ENCODE measurements at regions not wholly inside any gene's neighbourhood (a gene's known extent, or its start where the extent isn't known, plus 50 kb on each side); places are given as distances from the start of the nearest gene placed in this dataset.

DNA sequence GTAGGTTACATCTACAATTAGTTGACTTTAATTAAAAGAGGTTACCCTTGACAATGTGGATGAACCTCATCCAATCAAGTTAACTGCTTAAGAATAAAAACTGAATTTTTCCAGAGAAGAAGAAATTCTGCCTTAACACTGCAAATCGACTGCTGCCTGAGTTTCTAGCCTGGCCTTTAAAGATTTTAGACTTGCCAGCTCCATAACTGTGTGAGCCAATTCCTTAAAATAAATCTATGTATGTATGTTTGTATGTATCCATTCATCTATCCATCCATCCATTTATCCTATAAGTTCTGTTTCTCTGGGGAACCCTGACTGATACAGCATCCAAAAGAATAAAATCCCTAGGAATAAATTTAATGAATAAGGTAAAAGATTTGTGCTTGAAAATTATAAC, 136.1 kb downstream of the TMEM38B start:
- Histone ChIP-seq H3K9me3 (ENCODE audit: control insufficient read depth, low read depth, low read length) (no peaks in the 10 kb centered on the region), H3K27ac (ENCODE audit: control insufficient read depth, insufficient read depth, low read length) (no peak overlapping the region), H3K4me3 (ENCODE audit: control insufficient read depth in 2 of 3, extremely low read depth in 1 of 3, insufficient read depth in 2 of 3, low read depth in 1 of 3, low read length in 3 of 3) (no peak overlapping the region), H3K4me2 (ENCODE audit: control insufficient read depth, extremely low read depth, insufficient read depth, low read depth, low read length) (no peak overlapping the region), H3K4me1 (ENCODE audit: control insufficient read depth, extremely low read depth, insufficient read depth, low read length) (peaks cover 10% of the 10 kb centered on the region), H4K20me1 (ENCODE audit: control insufficient read depth, extremely low read depth, insufficient read depth, low read length) (no peaks in the 10 kb centered on the region), H3K27me3 (ENCODE audit: control insufficient read depth, extremely low read depth, insufficient read depth, low read length) (no peaks in the 10 kb centered on the region), H3K9ac (ENCODE audit: control insufficient read depth, extremely low read depth, insufficient read depth, low read length) (no peak overlapping the region), H3K79me2 (ENCODE audit: control insufficient read depth, insufficient read depth, low read length) (no peaks in the 10 kb centered on the region), H2AFZ (ENCODE audit: control insufficient read depth, low read length) (no peak overlapping the region), H3K36me3 (ENCODE audit: control insufficient read depth in 2 of 2, extremely low read depth in 1 of 2, insufficient read depth in 2 of 2, low read length in 2 of 2) (no peaks in the 10 kb centered on the region), H3K9me1 (ENCODE audit: control insufficient read depth, extremely low read depth, insufficient read depth, low read length) (no peaks in the 10 kb centered on the region)
- TF ChIP-seq, protein P1, sequence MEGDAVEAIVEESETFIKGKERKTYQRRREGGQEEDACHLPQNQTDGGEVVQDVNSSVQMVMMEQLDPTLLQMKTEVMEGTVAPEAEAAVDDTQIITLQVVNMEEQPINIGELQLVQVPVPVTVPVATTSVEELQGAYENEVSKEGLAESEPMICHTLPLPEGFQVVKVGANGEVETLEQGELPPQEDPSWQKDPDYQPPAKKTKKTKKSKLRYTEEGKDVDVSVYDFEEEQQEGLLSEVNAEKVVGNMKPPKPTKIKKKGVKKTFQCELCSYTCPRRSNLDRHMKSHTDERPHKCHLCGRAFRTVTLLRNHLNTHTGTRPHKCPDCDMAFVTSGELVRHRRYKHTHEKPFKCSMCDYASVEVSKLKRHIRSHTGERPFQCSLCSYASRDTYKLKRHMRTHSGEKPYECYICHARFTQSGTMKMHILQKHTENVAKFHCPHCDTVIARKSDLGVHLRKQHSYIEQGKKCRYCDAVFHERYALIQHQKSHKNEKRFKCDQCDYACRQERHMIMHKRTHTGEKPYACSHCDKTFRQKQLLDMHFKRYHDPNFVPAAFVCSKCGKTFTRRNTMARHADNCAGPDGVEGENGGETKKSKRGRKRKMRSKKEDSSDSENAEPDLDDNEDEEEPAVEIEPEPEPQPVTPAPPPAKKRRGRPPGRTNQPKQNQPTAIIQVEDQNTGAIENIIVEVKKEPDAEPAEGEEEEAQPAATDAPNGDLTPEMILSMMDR (optimal IDR thresholded peaks at IDR 0.05 in 1 of 3, IDR thresholded peaks at IDR 0.05 in 1 of 3, conservative IDR thresholded peaks at IDR 0.05 in 1 of 3; ENCODE audit: extremely low read depth in 1 of 3, insufficient read depth in 2 of 3, low read length in 3 of 3) = no peak
- no peak for TF ChIP-seq EZH2 (IDR thresholded peaks at IDR 0.05; ENCODE audit: low read length)
- dilution Hi-C loops (cut with MboI; ENCODE audit: extremely low pct_ligation_motif_present, low sequenced_read_pairs) = no loop called here
- FAIRE-seq (no peak), DNase-seq (ENCODE audit: low read depth, low spot score) (no peak)

DNA sequence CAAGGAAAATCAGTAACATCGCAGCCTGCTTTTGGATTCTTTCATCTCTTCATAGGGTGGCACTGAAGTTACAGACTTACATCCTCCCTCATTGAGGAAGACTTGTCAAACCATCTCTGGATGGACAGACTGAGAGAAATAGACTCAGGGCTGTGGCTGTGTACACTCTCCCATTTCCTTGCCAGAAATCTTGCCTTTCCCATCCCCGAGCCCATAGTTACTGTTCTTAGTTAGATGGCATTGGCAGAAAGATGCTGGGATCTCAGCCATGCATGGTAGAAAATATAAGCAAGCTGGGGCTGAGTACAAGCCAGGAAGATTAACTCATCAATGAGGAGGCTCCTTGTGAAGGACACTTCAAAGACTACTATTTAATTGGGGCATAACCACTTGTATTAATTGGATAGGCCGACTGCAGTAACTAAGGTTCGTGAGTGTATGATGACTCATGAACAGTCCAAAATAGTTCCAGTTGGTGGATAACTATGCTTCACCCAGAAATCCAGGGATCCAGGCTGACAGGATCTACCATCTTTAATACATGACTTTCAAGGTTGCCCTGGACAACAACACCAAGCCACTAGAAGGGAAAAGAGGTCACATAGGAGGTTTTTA, 137.9 kb downstream of the TMEM38B start:
- H3K9me1 ChIP-seq (ENCODE audit: control insufficient read depth, extremely low read depth, insufficient read depth, low read length) = no peaks in the 10 kb centered on the region
- H3K27ac ChIP-seq (ENCODE audit: control insufficient read depth, insufficient read depth, low read length) = no peak overlapping the region
- no peaks in the 10 kb centered on the region for H4K20me1 ChIP-seq (ENCODE audit: control insufficient read depth, extremely low read depth, insufficient read depth, low read length)
- no peaks in the 10 kb centered on the region for H3K36me3 ChIP-seq (ENCODE audit: control insufficient read depth in 2 of 2, extremely low read depth in 1 of 2, insufficient read depth in 2 of 2, low read length in 2 of 2)
- FAIRE-seq (no peak), DNase-seq (ENCODE audit: low read depth, low spot score) (no peak)
- no peak overlapping the region for H3K4me3 ChIP-seq (ENCODE audit: control insufficient read depth in 2 of 3, extremely low read depth in 1 of 3, insufficient read depth in 2 of 3, low read depth in 1 of 3, low read length in 3 of 3)
- dilution Hi-C loops (cut with MboI; ENCODE audit: extremely low pct_ligation_motif_present, low sequenced_read_pairs) = no loop called here
- H3K79me2 ChIP-seq (ENCODE audit: control insufficient read depth, insufficient read depth, low read length) = no peaks in the 10 kb centered on the region
- no peak overlapping the region for H3K4me2 ChIP-seq (ENCODE audit: control insufficient read depth, extremely low read depth, insufficient read depth, low read depth, low read length)
- no peaks in the 10 kb centered on the region for H3K9me3 ChIP-seq (ENCODE audit: control insufficient read depth, low read depth, low read length)
- TF ChIP-seq, protein P1 (optimal IDR thresholded peaks at IDR 0.05 in 1 of 3, IDR thresholded peaks at IDR 0.05 in 1 of 3, conservative IDR thresholded peaks at IDR 0.05 in 1 of 3; ENCODE audit: extremely low read depth in 1 of 3, insufficient read depth in 2 of 3, low read length in 3 of 3) = no peak
- TF ChIP-seq EZH2 (IDR thresholded peaks at IDR 0.05; ENCODE audit: low read length) = no peak
- H3K27me3 ChIP-seq (ENCODE audit: control insufficient read depth, extremely low read depth, insufficient read depth, low read length) = no peaks in the 10 kb centered on the region
- H3K4me1 ChIP-seq (ENCODE audit: control insufficient read depth, extremely low read depth, insufficient read depth, low read length) = peaks cover 10% of the 10 kb centered on the region
- H2AFZ ChIP-seq (ENCODE audit: control insufficient read depth, low read length) = no peak overlapping the region
- no peak overlapping the region for H3K9ac ChIP-seq (ENCODE audit: control insufficient read depth, extremely low read depth, insufficient read depth, low read length)
